Activated CD4-positive, alpha-beta T cell treated with anti-CD3 and anti-CD28 coated beads, Interleukin-2, amount 50 U/mL, for 48 hours (primary cell): ENCODE measurements at regions not wholly inside any gene's neighbourhood (a gene's known extent, or its start where the extent isn't known, plus 50 kb on each side); places are given as distances from the start of the nearest gene placed in this dataset.
"Not testable (repeated sequence)": the region's sequence is repeated elsewhere in the genome, so short reads cannot be mapped to it uniquely, and the experiment has no call there.

Experiments used
- DNase-seq, 2 experiments: peaks; one replicate each; pipeline ENCODE4 v3.0.0-alpha.2; 2020

DNA sequence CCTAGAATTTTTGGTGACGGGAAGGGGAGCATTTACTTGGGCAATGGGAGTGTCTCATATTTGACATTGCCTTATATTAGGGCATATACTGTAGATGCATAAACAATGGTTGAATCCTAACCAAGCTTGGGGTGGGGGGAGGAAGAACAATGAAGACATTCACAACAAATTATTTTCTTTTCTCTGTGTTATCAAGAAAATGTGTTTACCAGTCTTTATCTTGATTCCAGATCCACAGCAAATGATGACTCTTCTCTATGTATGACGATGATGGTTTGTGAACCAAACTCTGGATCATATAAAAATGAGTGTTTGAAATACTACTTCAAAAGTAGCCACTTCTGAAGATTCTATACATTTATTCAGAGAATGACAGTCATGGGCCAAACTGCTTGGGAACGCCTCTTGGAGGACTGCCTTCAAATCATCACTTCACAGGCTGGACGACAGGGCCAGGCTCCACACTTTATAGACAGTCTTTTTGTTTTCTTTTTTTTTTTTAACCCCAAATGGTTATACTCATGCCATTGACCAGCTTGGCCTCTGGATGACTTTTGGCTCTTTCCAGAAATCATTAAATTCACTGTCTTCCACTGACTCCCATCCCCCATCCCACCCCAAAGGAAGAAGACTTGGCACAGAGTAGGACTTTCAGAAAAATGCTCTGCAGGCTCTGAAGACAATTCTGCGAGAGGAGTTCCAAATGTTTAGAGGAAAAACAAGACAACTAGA lies 123.8 kb upstream of the LIFR start:
- no peak for DNase-seq

DNA sequence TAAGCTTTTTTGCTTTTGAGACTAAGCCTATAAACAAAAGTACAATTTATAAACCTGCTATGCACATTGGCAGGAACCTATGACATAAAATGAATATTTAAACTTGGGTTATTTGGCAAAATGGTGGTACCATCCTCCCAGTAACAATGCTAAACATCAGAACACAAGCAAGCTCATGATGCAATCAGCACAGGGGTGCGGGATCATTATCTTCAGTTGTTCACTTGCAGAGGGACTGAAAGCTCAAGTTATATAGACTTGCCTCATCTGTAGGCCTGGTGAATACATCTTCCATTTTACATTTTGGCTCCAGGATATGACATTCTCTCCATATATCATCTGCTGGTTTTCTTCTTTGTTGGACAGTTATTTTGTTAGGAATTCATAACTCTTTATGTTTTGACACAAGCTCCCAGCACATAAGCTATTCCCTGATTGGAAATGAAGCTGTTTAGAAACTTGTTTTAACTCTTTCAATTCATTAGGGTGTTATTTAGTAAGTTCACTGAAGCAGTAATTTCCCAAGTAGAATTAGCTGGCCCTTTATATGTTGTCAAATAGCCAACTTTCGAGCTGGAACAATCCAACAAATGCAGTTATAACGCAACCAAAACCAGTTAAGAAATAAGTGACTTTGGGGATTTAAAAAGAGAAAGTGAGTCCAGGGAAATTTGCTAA lies 124.7 kb upstream of the LIFR start:
- DNase-seq = no peak

DNA sequence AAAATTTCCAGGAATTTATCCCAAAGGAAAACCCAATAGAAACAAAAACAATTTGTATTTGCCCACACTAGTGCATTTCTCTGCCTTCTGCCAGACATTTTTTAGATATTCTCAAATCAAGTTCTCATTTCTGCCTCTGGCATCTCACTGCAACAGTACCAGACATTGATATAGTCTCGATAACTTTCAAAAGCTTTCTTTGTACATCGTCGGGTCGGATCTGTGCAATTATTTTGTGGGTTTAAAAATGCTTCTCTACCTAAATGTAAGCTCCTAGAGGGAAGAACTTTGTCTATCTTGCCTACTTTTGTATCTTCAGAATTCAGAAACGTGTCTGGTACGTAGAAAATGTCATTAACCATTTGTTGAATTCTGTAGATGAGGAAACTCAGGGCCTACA lies 125.5 kb upstream of the LIFR start:
- DNase-seq = no peak

DNA sequence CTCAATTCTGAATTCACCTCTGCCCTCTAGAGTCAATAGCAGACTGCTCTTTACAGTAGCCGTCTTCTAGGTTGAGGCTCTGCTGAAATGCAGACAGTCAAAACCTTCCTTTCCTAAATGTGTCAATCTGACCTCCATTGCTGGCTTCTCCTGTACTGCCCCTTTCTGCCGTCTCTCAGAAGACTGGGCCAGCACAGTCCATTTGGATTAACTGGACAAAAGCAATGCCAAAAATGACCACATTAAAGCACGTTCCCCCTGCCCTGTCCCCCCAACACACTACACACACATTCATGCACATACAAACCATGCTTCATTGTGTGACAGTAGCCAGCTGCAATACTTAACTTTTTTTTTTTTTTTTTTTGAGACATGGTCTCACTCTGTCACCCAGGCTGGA lies 130.2 kb upstream of the LIFR start:
- no peak for DNase-seq

DNA sequence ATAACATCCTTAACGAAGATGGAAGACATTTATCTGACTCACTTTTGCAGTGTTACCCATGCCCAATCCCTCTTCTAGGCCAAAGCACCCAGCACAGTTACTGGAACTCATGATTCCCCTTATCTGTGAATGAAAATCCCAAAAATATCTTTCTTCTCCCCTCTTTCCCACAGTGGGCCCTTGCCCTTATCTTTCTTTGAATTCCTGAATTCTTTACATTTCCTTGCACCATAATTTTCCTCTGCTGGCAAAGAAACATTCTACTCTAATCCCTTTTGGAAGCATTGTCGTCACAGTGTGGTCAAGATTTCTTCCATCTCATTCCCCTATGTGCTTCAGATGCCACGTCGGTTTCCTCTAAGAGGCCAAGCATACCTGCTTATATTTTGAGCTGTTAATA lies 135.9 kb upstream of the LIFR start:
- DNase-seq = no peak

DNA sequence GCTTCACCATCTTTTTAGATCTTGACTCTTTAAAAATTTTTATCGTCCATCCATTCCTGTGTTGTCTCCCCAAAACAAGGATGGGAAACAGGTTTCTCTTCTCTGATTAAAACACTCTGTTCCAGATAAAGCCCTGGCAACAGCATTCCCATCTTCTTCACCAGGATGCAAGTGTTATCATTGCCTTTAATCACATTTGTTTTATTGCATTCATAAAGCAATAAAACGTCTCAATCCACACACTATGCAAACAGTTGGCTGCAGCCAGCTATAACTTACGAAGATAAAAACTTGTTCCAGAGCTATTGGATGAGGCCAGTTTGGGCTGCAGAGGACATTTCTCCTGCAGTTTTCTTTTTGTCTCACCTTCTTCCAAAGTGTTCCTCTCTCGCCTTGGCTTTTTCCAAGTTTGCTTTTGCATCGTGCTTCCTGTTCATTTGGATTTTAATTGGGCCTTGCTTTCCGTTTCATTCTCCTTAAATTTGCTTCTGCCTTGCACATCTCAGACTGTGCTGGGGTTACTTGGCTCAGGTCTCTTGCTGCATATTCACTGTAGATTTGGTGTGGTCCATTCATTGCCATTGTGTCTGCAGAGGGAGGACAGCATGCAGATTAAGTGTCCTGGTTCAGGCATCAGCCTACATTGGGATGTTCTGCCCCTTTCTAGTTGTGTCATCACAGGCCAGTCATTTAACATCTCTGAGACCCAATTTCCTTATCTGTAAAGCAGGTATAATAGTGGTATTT lies 136.5 kb upstream of the LIFR start:
- no peak for DNase-seq

DNA sequence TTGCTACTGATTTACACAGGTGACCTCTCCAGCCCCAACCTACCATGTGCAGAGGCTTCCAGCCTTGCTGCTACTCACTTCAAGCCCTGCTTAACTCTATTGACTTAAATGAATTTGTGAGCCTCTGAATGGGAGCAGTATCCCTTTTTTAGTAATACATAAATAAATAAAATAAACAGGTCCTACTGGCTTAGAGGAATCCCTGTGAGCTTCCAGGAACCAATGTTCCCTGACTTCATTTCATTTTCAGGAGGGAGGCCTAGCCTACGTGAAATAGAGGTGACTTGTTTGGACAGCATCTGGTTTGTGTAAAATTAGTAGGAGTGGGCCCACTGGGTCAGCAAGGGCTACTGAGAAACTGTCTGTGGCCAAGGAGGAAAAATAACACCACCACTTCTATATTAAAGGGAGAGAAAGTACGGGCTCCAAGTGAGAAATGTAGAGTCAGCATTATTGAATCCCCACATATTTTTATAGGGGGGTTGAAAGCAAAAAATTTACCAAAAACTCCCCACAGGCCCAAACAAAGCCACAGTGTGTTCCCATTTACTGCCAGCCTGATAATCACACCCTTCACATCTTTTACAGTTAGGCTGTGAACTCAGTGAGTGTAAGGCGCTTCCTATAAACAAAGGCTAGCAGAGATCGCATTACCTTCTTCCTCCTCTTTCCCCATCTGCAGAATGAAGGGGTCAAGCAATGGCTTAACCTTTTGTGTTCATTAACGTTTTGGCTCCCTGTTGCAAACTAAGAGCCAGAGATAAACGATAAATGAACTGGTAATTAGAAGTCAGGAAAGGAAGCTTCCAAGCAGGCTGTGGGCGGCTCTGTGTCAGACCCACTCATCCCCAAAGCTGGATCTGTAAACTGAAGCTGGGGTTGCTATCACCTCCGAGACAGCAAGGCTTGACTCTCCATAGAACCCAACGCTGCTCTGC lies 138.8 kb upstream of the LIFR start:
- DNase-seq = no peak

DNA sequence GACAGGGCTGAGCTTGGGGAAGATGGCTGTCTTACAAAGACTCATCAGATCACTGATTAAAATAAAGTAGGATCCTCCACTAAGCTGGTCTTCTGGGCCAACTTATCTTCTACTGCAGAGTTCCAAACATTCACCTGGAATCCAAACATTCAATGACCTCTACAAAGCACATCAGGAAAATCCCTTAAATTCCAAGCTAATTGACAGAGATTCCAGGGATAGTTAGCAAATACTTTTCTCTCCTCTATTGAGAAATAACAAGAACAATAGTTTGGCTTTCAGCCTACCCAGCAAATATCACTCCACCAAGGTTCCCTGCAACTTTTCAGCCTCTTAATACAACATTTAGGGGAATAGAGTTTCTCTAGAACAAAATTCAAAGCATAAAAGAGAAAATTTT lies 140.6 kb upstream of the LIFR start:
- no peak for DNase-seq

DNA sequence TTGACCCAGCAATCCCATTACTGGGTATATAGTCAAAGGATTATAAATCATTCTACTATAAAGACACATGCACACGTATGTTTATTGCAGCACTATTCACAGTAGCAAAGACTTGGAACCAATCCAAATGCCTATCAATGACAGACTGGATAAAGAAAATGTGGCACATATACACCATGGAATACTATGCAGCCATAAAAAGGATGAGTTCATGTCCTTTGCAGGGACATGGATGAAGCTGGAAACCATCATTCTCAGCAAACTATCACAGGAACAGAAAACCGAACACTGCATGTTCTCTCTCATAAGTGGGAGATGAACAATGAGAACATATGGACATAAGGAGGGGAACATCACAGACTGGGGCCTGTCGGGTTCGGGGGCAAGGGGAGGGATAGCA lies 140.3 kb upstream of the OSMR start:
- DNase-seq = not testable (repeated sequence)

DNA sequence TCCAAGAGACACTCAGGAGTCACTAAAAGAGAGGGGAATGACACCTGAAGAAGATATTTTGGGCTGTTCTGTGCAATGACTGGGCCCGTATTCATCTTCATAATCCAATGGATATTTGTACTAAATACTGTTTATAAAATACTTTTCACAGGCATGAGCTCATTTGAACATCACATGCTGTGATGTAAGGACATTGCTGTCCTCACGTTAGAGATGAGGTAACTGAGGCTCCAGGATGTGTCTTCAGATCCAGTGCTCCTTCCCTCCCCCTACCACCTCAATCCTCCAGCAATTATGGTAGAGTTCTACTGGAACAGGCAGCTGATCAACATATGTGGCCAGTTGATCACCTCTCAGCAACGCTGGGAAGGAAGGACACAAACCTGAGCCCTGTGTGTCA lies 139.4 kb upstream of the OSMR start:
- DNase-seq = no peak

DNA sequence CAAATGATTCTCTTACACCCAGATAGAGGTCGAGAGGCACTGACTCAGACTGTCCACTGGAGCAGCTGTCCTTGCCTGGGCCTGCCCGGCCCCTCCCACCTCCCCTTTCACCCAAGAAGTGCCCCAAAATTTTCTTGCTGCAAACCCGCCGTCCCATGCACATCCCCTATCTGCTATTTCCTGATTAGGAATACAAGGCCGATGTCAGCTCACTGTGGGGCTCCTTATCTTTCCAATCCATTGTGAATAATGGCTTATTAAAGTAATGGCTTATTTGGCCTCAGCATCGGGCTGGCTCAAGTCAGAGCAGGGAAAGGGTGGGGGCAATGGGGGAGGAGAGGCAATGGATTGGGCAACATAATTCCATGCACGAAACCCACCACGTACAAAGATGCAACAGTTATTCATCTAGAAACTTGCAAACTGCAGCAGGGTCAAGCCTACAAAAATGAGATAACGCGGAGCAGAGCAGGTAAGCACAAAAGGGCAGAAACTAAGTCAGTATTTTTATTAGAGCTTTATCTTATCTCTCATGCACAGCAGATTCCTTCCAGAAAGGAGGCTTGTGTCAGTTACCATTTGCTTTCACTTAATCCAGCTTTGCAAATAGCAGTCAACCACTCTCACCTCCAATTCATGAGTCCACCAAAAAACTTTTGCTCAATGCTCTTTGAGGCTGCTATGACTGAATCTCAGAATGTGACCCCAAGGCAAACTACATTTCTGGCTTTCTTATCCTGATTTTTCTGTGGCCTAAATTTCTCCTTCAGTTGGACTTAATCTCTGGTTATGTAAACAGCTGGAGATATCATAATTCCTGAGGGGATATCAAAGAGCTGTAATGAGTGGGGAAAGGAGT lies 138.2 kb upstream of the OSMR start:
- no peak for DNase-seq

DNA sequence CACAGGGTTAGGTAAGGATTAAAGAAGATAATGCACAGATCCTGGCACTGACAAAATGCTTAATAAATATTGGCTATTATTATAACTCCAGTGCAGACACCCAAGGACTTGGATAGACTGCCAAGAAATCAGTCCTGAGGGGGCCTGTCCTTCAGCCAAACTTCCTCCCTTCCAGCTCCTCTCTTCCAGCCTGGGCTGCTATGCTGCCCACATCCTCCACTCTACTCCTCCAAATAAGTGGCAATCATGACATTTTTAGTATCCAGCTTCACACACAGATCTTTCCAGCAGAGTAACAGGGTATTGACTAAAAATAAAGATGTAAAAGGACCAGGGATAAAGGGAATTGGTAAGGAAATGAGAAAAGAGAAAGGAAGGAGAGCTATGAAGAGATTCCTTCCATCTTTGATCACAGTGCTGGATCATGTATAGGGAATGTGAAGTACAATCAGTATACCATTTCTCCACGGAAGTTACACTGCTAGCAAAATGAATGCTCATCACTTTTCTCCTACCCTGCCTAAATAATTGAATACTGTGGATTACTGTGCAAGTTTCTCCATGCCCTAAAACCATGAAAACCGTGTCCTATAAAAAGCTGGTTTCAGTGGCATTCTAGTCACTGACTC lies 136.0 kb upstream of the OSMR start:
- no peak for DNase-seq

DNA sequence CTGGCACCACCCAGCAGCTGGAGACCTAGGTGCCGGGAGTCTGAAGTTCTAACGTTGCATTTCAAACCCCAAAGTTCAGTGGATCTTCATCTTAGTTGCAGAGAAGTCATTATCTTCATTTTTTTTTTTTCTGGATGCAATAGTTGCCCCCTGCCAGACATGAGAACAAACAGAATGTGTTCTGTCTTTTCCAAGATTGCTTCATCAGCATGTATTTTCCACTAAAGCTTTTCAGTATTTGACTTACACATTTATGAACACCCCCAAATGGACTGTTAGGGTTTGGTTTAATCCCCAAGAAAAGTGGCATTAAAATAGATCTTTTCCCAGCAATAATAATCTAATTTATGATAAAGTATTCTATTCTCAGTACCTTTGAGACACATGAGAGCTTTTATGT lies 135.2 kb upstream of the OSMR start:
- no peak for DNase-seq

DNA sequence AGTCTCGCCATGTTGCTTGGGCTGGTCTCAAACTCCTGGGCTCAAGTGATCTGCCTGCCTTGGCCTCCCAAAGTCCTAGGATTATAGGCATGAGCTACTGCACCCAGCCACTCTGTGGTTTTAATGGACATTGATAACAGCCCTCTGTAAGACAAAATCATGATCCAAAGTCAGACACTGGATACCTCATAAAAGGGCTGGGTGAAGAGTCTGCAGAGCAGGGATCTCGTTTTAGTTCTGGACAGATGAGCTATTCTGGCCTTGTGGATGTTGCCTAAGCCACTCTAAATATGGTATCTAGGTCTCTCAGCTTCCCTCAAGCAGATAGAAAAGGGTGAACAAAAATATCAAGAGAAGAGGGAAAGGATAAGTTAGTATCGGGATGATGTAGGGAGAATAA lies 133.4 kb upstream of the OSMR start:
- no peak for DNase-seq

DNA sequence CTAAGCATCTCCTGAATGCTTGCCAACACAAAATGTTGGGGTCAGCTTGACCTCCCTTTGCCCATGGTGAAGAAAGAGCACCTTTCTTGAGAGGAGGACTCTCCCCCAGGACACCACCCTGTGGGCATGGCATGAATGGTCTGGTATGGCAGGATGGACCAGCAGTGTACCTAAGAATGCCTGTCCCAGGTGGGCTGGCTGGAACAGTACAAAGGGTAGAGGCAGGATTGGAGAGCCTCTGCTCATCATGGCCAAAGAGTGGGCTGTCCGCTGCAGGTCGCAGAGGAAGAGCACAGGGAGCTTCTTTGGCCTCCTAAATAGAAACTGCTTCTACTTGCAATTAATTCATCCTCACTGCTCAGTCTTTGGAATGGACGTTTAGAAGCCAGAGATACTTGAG lies 131.6 kb upstream of the OSMR start:
- DNase-seq = no peak

DNA sequence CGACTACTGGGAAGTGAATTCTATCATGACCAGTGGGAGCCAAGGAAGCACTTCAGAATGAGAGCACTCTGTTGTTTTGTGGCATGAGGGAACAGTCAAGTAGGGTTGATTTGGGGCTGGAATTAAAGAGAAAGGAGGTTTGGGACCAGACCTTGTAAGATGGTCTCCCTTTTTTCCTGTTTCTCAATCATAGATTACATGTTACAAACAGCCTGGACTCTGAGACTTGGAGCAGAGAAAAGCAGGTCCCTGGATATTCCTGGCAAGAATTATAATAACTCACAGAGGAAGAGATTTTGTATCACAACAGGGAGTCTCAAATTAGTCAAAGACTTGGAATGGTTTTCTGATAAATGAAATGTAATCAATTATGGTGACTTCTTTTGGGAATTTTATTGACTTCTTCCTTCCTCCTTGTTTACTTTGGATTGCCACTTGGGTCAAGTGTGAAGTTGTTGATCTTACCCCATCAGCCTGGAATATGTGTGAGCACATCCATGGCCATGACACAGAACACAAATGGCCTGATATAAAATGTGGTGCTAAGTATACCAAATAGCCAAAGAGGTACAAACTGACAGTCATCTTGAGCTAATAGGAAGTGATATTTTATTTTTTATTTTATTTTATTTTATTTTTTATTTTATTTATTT lies 131.0 kb upstream of the OSMR start:
- no peak for DNase-seq

DNA sequence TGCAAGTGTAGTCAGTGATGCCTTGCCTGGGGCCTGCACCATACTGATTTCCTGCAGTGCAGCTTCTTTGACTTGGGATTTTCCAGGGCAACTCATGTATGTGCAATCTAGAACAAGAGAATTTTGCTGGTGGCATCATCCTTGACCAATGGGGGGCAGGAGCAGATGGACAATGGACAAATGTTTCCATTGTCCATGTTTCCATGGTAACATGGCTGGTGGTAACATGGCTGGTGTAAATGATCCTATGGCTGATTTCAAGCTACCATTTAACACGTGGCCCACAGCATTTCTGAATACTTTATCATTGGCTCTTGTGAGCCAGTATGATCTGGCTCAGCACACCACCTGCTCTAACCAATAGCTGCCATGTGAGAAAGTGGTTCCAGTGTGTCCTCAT lies 130.1 kb upstream of the OSMR start:
- no peak for DNase-seq

DNA sequence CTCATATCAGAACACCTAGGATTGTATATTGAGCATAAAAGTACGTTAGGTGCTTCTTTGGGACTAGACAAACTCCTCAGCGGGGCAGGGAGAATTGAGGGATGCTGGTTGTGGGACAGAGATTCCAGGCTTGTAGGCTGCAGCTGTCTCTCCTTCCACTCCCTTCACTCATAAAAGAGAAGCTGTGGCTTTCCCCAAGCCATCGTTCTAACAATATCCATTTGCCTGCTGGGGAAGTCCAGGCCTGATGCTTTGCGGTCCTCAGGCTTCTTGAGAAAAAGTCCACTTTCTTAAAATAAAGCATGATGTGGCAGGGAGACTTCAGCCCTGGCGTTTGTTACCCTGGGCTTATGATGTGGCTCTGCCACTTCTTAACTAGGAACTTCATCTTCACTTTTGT lies 129.3 kb upstream of the OSMR start:
- DNase-seq = no peak

DNA sequence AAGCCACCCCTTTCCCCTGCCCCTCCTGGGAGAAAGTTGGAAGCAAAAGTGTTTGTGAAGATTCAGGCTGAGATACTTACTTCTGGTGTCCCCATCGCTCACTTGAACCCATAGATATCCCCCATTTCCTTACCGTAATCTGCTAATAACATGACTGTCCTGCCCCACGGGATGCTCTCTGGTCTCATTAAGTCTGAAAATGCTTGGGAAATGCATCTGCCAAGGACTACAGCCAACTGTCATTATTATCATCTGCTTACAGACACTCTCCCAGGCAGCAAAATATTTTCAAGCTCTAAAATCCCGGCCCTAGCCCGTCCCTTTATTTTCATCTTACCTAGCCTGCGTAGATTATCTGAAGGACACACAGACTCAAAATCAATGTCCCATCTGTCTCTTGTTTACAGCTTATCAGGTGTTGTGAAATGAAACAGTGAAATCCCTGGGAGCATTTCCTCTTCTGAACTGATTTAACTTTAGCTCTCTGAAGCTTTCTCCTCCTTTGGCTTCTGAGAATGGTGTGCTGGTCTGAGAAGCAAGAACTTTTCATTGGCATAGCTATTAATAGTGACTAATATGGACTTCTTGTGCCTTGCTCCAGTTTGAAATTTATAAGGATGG lies 126.9 kb upstream of the OSMR start:
- no peak for DNase-seq

DNA sequence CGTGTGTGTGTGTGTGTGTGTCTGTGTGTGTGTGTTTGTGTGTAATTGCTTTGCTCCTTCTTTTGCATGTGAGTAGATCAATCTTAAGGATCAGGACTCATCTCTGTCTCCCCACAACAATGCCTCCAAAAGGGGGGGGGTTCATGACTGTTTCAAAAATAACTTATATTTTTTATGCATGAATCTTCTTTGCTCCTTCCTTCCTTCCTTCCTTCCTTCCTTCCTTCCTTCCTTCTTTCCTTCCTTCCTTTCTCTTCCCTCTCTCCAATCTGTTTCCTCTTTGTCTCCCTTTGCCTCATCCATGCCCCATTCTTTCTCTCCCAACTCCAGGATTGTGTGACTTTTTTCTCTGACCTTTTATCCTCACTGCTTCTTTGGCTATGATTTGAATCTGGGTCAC lies 126.4 kb upstream of the OSMR start:
- no peak for DNase-seq

DNA sequence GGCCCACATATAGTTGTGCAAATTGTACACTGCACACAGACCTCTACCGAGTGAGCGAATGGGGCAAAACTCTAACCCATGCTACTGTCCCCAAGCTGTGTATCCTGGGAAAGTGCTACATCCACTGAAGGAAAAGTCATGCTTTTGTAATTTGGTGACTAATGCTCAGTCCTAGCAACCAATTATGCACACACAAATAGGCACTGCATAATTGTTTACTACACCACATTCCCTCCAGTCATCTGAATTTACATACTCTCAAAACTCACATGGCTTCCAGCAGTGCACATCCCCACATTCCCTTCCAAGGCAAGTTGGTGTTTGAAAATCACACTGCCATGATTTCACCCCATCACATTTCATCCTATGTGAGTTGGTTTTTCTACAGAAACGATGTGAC lies 125.9 kb upstream of the OSMR start:
- DNase-seq = no peak
